ENCODE measurements at regions not wholly inside any gene's neighbourhood (a gene's known extent, or its start where the extent isn't known, plus 50 kb on each side); places are given as distances from the start of the nearest gene placed in this dataset.
A peak's percentile ranks its signal among the peaks of the same experiment; 100 is the strongest.

GRCh38 chr4:138959097-138959815 lies 56.3 kb upstream of the NOCT start:
- BruUV-seq (replicated peaks): no TSS peak
- H3K27me3 ChIP-seq (ENCODE audit: control insufficient read depth in 2 of 2, insufficient read depth in 2 of 2, low read length in 2 of 2): peaks cover 0 to 2% of the 10 kb centered on the region in 2 experiments
- H3K9me3 ChIP-seq (replicated peaks; ENCODE audit: control insufficient read depth, insufficient read depth, low read length): no peaks in the 10 kb centered on the region
- dilution Hi-C loops (cut with MboI; ENCODE audit: extremely low pct_ligation_motif_present, low sequenced_read_pairs) (no loop called here), intact Hi-C loops (cut with micrococcal nuclease) (no loop called here)
- no peaks in the 10 kb centered on the region for H3K9me1 ChIP-seq (replicated peaks; ENCODE audit: control insufficient read depth, extremely low read depth, insufficient read depth, low read length)
- H3K4me2 ChIP-seq (ENCODE audit: insufficient read depth, low read length): no peak overlapping the region
- H3K4me1 ChIP-seq (ENCODE audit: control insufficient read depth, extremely low read depth, insufficient read depth, low read length): peaks cover 3% of the 10 kb centered on the region
- H3K79me2 ChIP-seq (ENCODE audit: control insufficient read depth, insufficient read depth, low read length): no peaks in the 10 kb centered on the region
- no peaks in the 10 kb centered on the region for H4K20me1 ChIP-seq (replicated peaks; ENCODE audit: control insufficient read depth, extremely low read depth, insufficient read depth, low read length)
- no peak overlapping the region for H3K4me3 ChIP-seq (replicated peaks in 1 of 3; ENCODE audit: insufficient read depth in 1 of 3, low read depth in 1 of 3, low read length in 3 of 3)
- DNase-seq (ENCODE audit: low read depth, low spot score) (no peak), FAIRE-seq (no peak)
- no peak overlapping the region for H2AFZ ChIP-seq (ENCODE audit: low read depth, low read length)
- CTCF ChIA-PET: no interaction called here
- POLR2A ChIA-PET: no interaction called here
- H3K27ac ChIP-seq (ENCODE audit: insufficient read depth, low read depth, low read length): no peak overlapping the region
- TF ChIP-seq GATA2 (IDR thresholded peaks at IDR 0.05; ENCODE audit: insufficient read depth, insufficient read length, low read depth, low read length): no peak
- TF ChIP-seq EZH2 (IDR thresholded peaks at IDR 0.05; ENCODE audit: borderline replicate concordance, low read depth, low read length, severe bottlenecking): no peak
- no peak for TF ChIP-seq POLR2A (IDR thresholded peaks at IDR 0.05; ENCODE audit: low read depth, low read length)
- TF ChIP-seq MAX (IDR thresholded peaks at IDR 0.05; ENCODE audit: insufficient read depth, insufficient read length): no peak
- H3K36me3 ChIP-seq (ENCODE audit: control insufficient read depth in 2 of 2, extremely low read depth in 1 of 2, insufficient read depth in 2 of 2, low read length in 2 of 2): no peaks in the 10 kb centered on the region
- no peak overlapping the region for H3K9ac ChIP-seq (replicated peaks; ENCODE audit: extremely low read depth, insufficient read depth, low read length)

GRCh38 chr4:138958519-138958918 lies 57.1 kb upstream of the NOCT start:
- BruUV-seq (replicated peaks): no TSS peak
- Histone ChIP-seq H3K4me1 (ENCODE audit: control insufficient read depth, extremely low read depth, insufficient read depth, low read length) (peaks cover 3% of the 10 kb centered on the region), H2AFZ (ENCODE audit: low read depth, low read length) (peak overlapping the region; percentile 37), H4K20me1 (replicated peaks; ENCODE audit: control insufficient read depth, extremely low read depth, insufficient read depth, low read length) (no peaks in the 10 kb centered on the region), H3K27me3 (ENCODE audit: control insufficient read depth in 2 of 2, insufficient read depth in 2 of 2, low read length in 2 of 2) (peaks cover 0 to 2% of the 10 kb centered on the region in 2 experiments), H3K9me1 (replicated peaks; ENCODE audit: control insufficient read depth, extremely low read depth, insufficient read depth, low read length) (no peaks in the 10 kb centered on the region), H3K9ac (replicated peaks; ENCODE audit: extremely low read depth, insufficient read depth, low read length) (no peak overlapping the region), H3K36me3 (ENCODE audit: control insufficient read depth in 2 of 2, extremely low read depth in 1 of 2, insufficient read depth in 2 of 2, low read length in 2 of 2) (no peaks in the 10 kb centered on the region), H3K4me3 (replicated peaks in 1 of 3; ENCODE audit: insufficient read depth in 1 of 3, low read depth in 1 of 3, low read length in 3 of 3) (no peak overlapping the region), H3K27ac (ENCODE audit: insufficient read depth, low read depth, low read length) (no peak overlapping the region), H3K4me2 (ENCODE audit: insufficient read depth, low read length) (no peak overlapping the region), H3K79me2 (ENCODE audit: control insufficient read depth, insufficient read depth, low read length) (no peaks in the 10 kb centered on the region), H3K9me3 (replicated peaks; ENCODE audit: control insufficient read depth, insufficient read depth, low read length) (no peaks in the 10 kb centered on the region)
- CTCF ChIA-PET: interaction anchor here (0.9 kb wide), 1 partner anchor 72 kb away, joined by 3 read pairs; no protein-coding TSS in a partner anchor
- dilution Hi-C loops (cut with MboI; ENCODE audit: extremely low pct_ligation_motif_present, low sequenced_read_pairs): no loop called here
- no peak for DNase-seq (ENCODE audit: low read depth, low spot score)
- intact Hi-C loops (cut with micrococcal nuclease): no loop called here
- POLR2A ChIA-PET: no interaction called here
- FAIRE-seq: no peak
- TF ChIP-seq GATA2 (IDR thresholded peaks at IDR 0.05; ENCODE audit: insufficient read depth, insufficient read length, low read depth, low read length) (no peak), JUN (IDR thresholded peaks at IDR 0.05; ENCODE audit: borderline replicate concordance, insufficient read depth, insufficient read length, low read depth) (no peak), MAX (IDR thresholded peaks at IDR 0.05; ENCODE audit: insufficient read depth, insufficient read length) (no peak), POLR2AphosphoS5 (IDR thresholded peaks at IDR 0.05; ENCODE audit: insufficient read depth, low read depth, low read length) (no peak), FOS (IDR thresholded peaks at IDR 0.05; ENCODE audit: borderline replicate concordance, insufficient read depth, low read length) (no peak), POLR2A (IDR thresholded peaks at IDR 0.05; ENCODE audit: low read depth, low read length) (no peak), EZH2 (IDR thresholded peaks at IDR 0.05; ENCODE audit: borderline replicate concordance, low read depth, low read length, severe bottlenecking) (no peak), MYC (IDR thresholded peaks at IDR 0.05; ENCODE audit: low read depth, low read length) (no peak)
- TF ChIP-seq, protein P1, sequence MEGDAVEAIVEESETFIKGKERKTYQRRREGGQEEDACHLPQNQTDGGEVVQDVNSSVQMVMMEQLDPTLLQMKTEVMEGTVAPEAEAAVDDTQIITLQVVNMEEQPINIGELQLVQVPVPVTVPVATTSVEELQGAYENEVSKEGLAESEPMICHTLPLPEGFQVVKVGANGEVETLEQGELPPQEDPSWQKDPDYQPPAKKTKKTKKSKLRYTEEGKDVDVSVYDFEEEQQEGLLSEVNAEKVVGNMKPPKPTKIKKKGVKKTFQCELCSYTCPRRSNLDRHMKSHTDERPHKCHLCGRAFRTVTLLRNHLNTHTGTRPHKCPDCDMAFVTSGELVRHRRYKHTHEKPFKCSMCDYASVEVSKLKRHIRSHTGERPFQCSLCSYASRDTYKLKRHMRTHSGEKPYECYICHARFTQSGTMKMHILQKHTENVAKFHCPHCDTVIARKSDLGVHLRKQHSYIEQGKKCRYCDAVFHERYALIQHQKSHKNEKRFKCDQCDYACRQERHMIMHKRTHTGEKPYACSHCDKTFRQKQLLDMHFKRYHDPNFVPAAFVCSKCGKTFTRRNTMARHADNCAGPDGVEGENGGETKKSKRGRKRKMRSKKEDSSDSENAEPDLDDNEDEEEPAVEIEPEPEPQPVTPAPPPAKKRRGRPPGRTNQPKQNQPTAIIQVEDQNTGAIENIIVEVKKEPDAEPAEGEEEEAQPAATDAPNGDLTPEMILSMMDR (IDR thresholded peaks at IDR 0.05; ENCODE audit: extremely low read depth in 1 of 2, insufficient read depth in 1 of 2, low read depth in 1 of 2, low read length in 2 of 2): no peak
